Esophagus squamous epithelium (tissue), 5 donors: ENCODE measurements at regions not wholly inside any gene's neighbourhood (a gene's known extent, or its start where the extent isn't known, plus 50 kb on each side); places are given as distances from the start of the nearest gene placed in this dataset.

Experiments
- DNase-seq: peaks from one replicate; lab custom pipeline; 2025; lab: John Stamatoyannopoulos, UW
- H3K27ac ChIP-seq, 4 donors: fragments of 200-600 bp; sonication (generic); one replicate each; pipeline ENCODE4 v1.5.1; 2016 to 2019; ENCODE audit warnings: mild to moderate bottlenecking in 1 of 4
- H3K27me3 ChIP-seq, 4 donors: fragments of 200-600 bp; sonication (generic); 1 replicate in 3 of 4; 2 replicates in 1 of 4; pipeline versions ENCODE4 v1.5.1 to v1.6.0; 2017 to 2021; ENCODE audit warnings: antibody characterized with exemption in 1 of 4
- H3K36me3 ChIP-seq, 3 donors: fragments of 200-600 bp; sonication (generic); one replicate each; pipeline ENCODE4 v1.5.1; 2016 to 2019
- H3K4me1 ChIP-seq, 3 donors: fragments of 200-600 bp; sonication (generic); one replicate each; pipeline ENCODE4 v1.5.1; 2017 to 2019
- H3K4me3 ChIP-seq, 4 donors: fragments of 200-600 bp; sonication (generic); 1 replicate in 3 of 4; 2 replicates in 1 of 4; pipeline ENCODE4 v1.5.1; 2016 to 2019; ENCODE audit warnings: mild to moderate bottlenecking in 2 of 4, moderate library complexity in 1 of 4
- H3K9me3 ChIP-seq, 3 donors: fragments of 200-600 bp; sonication (generic); one replicate each; pipeline ENCODE4 v1.5.1; 2016 to 2019
- CTCF ChIP-seq, 6 experiments: fragments of 450-650 bp in 4 of 6; fragments of 200-600 bp in 2 of 6; sonication (generic) in 2 of 6; IDR thresholded peaks; one replicate each; pipeline ENCODE4 v1.5.1; 2016 to 2019; ENCODE audit warnings: antibody characterized with exemption in 6 of 6, mild to moderate bottlenecking in 4 of 6, moderate library complexity in 4 of 6
- POLR2A ChIP-seq, 4 donors: fragments of 450-650 bp; IDR thresholded peaks; one replicate each; pipeline ENCODE4 v1.6.1; 2017; ENCODE audit warnings: antibody characterized with exemption in 4 of 4, mild to moderate bottlenecking in 4 of 4, moderate library complexity in 3 of 4
- WGBS, 2 donors: methylation state at CpG; one replicate each; pipeline ENCODE4 v1.1.5; 2018; 5-methylcytosine and 5-hydroxymethylcytosine counted together
- intact Hi-C: fragments of 100-400 bp; cut with DNase I; formaldehyde crosslinking; loops from one replicate; pipeline ENCODE4 v1.15.0; 2022
- donor health status: DM: yes; HTN: yes; CAD: no.

- Histone ChIP-seq H3K36me3 (no peaks in the 10 kb centered on the region), H3K4me1 (no peaks in the 10 kb centered on the region)
- no peak for TF ChIP-seq POLR2A (IDR thresholded peaks at IDR 0.05)
- no peak for TF ChIP-seq CTCF (IDR thresholded peaks at IDR 0.05)
Observed at GRCh38 chr17:65385071-65385470, 176.4 kb downstream of the AXIN2 start.

GRCh38 chr17:65381152-65381551 lies 180.3 kb downstream of the AXIN2 start:
- intact Hi-C loops, result no loop called here
- Histone ChIP-seq H3K4me3 (no peak overlapping the region), H3K4me1 (no peaks in the 10 kb centered on the region), H3K27ac (no peak overlapping the region), H3K27me3 (no peaks in the 10 kb centered on the region), H3K9me3 (no peaks in the 10 kb centered on the region), H3K36me3 (no peaks in the 10 kb centered on the region)
- TF ChIP-seq POLR2A (IDR thresholded peaks at IDR 0.05) (no peak), CTCF (IDR thresholded peaks at IDR 0.05) (no peak)
- WGBS, 2 donors, result 25 to 70% methylated on average over 1 to 3 of the region's 3 CpGs
- no peak for DNase-seq

More at GRCh38 chr17:65385071-65385470, 176.4 kb downstream of the AXIN2 start:
- Histone ChIP-seq H3K27ac (no peak overlapping the region), H3K27me3 (no peaks in the 10 kb centered on the region), H3K9me3 (no peaks in the 10 kb centered on the region), H3K4me3 (no peak overlapping the region)
- intact Hi-C loops, result no loop called here
- 88 to 94% methylated on average over 3 of the region's 3 CpGs for WGBS, 2 donors
- DNase-seq, result no peak

DNA sequence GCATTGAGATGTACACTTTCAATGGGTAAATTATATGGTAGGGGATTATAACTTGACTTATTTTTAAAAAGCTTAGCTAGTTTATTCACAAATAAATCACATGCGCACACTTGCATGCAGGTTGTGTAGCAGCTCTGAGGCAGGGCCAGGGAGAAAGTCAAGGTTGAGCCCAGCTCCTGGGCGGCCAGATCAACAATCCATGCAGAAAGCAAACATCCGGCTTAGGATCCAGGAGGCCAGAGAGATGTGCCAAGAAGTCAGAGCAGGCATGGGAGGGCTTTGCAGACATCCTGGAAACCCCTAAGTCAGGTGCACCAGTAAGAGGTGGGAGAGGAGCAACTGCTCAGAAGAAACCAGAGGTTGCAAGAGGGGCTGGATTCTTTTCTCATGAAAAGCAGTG lies 186.5 kb downstream of the AXIN2 start:
- no peaks in the 10 kb centered on the region for H3K9me3 ChIP-seq
- WGBS, 2 donors, result 84 to 85% methylated on average over 3 of the region's 3 CpGs
- H3K27me3 ChIP-seq, result peaks cover 0 to 9% (median 0%) of the 10 kb centered on the region in 4 donors
- no peak for TF ChIP-seq POLR2A (IDR thresholded peaks at IDR 0.05)
- TF ChIP-seq CTCF (IDR thresholded peaks at IDR 0.05), result no peak
- H3K36me3 ChIP-seq, result no peaks in the 10 kb centered on the region
- DNase-seq, result no peak
- no peak overlapping the region for H3K27ac ChIP-seq
- H3K4me1 ChIP-seq, result no peaks in the 10 kb centered on the region
- intact Hi-C loops, result no loop called here
- H3K4me3 ChIP-seq, result no peak overlapping the region

DNA sequence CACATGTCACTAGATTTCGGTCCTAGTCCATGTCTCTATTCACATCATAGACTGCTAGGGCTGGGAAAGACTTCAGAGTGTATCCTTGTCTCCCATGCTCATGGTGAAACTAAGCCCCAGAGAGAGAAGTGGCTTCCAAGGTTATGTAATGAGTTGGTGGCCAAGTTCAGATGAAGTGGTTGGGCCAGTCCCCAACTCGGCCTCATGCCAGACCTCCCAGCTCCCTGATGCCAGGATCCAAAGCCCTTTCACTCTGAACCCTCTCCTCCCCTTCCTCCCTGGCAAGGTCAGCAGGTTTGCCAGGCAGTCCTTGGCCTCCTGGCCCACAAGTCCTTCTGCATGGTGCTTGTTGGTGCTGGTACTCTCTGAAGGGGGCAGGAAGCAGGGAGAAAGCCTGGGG lies 189.7 kb downstream of the AXIN2 start:
- intact Hi-C loops, result no loop called here
- H3K36me3 ChIP-seq, result no peaks in the 10 kb centered on the region
- no peaks in the 10 kb centered on the region for H3K4me1 ChIP-seq
- TF ChIP-seq CTCF (IDR thresholded peaks at IDR 0.05) (no peak), POLR2A (IDR thresholded peaks at IDR 0.05) (no peak)
- 53 to 75% methylated on average over 2 of the region's 2 CpGs for WGBS, 2 donors
- H3K9me3 ChIP-seq, result no peaks in the 10 kb centered on the region
- H3K4me3 ChIP-seq, result no peak overlapping the region
- no peak overlapping the region for H3K27ac ChIP-seq
- DNase-seq, result no peak
- peaks cover 0 to 9% (median 0%) of the 10 kb centered on the region in 4 donors for H3K27me3 ChIP-seq

GRCh38 chr17:65370669-65371131 lies 190.7 kb downstream of the AXIN2 start:
- Histone ChIP-seq H3K27me3 (peaks cover 0 to 9% (median 0%) of the 10 kb centered on the region in 4 donors), H3K4me1 (no peaks in the 10 kb centered on the region), H3K9me3 (no peaks in the 10 kb centered on the region), H3K4me3 (no peak overlapping the region), H3K36me3 (no peaks in the 10 kb centered on the region), H3K27ac (no peak overlapping the region)
- TF ChIP-seq POLR2A (IDR thresholded peaks at IDR 0.05), result no peak
- no peak for TF ChIP-seq CTCF (IDR thresholded peaks at IDR 0.05)
- WGBS, 2 donors, result 40 to 53% methylated on average over 10 to 13 of the region's 15 CpGs
- DNase-seq, result no peak
- intact Hi-C loops, result no loop called here
